AG04449 (cell line): ENCODE measurements at regions not wholly inside any gene's neighbourhood (a gene's known extent, or its start where the extent isn't known, plus 50 kb on each side); places are given as distances from the start of the nearest gene placed in this dataset.
A peak's percentile ranks its signal among the peaks of the same experiment; 100 is the strongest.
"Not testable (repeated sequence)": the region's sequence is repeated elsewhere in the genome, so short reads cannot be mapped to it uniquely, and the experiment has no call there.

ENCODE experiments used
- CTCF ChIA-PET: fragments of 350-600 bp; formaldehyde crosslinking; extraction: SDS; loops from one replicate; lab custom pipeline; 2021; ENCODE audit warnings: antibody characterized with exemption; lab: Yijun Ruan, JAX
- POLR2A ChIA-PET: fragments of 400-600, 350-600 bp; formaldehyde crosslinking; extraction: SDS; loops from one replicate; lab custom pipeline; 2020; ENCODE audit warnings: antibody characterized with exemption, inconsistent platforms; lab: Yijun Ruan, JAX
- DNase-seq: peaks from one replicate; pipeline ENCODE4 v3.0.0-alpha.2; 2010; ENCODE audit warnings: low read depth, low spot score
- H3K4me3 ChIP-seq: 2 replicates; pipeline ENCODE4 v1.5.1; 2011; ENCODE audit warnings: low read depth, mild to moderate bottlenecking, control low read depth, low read length
- TF ChIP-seq, protein P1 (sequence below): IDR thresholded peaks from one replicate; pipeline ENCODE4 v1.5.1; 2011; ENCODE audit warnings: mild to moderate bottlenecking, moderate library complexity, low read length, control low read depth, inconsistent platforms; ENCODE audit not compliant: insufficient read depth; ENCODE audit errors: missing control alignments

DNA sequence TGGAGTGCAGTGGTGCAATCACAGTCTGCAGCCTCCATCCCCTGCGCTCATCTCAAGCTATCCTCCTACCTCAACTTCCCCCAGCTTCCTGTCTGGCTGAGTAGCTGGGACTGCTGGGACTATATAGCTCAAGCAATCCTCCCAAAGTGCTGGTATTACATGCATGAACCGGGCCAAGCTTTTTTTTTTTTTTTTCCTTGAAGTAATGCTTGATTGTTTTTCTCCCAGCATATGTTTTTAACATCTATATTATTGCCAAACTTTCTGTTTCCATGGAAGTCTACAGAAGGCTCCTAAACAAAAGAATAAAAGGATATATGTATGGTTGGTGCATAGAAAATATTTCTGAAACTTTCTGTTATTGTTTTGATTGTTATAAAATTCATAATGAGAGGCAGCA, 853.6 kb downstream of the KCNA4 start:
- POLR2A ChIA-PET, result no interaction called here
- TF ChIP-seq, protein P1, sequence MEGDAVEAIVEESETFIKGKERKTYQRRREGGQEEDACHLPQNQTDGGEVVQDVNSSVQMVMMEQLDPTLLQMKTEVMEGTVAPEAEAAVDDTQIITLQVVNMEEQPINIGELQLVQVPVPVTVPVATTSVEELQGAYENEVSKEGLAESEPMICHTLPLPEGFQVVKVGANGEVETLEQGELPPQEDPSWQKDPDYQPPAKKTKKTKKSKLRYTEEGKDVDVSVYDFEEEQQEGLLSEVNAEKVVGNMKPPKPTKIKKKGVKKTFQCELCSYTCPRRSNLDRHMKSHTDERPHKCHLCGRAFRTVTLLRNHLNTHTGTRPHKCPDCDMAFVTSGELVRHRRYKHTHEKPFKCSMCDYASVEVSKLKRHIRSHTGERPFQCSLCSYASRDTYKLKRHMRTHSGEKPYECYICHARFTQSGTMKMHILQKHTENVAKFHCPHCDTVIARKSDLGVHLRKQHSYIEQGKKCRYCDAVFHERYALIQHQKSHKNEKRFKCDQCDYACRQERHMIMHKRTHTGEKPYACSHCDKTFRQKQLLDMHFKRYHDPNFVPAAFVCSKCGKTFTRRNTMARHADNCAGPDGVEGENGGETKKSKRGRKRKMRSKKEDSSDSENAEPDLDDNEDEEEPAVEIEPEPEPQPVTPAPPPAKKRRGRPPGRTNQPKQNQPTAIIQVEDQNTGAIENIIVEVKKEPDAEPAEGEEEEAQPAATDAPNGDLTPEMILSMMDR, result no peak
- H3K4me3 ChIP-seq, result no peak overlapping the region
- no peak for DNase-seq
- CTCF ChIA-PET, result interaction anchor here (1.5 to 8.5 kb wide), 2 partner anchors 167 to 1464 kb away, joined by 5 to 71 read pairs; no protein-coding TSS in a partner anchor

DNA sequence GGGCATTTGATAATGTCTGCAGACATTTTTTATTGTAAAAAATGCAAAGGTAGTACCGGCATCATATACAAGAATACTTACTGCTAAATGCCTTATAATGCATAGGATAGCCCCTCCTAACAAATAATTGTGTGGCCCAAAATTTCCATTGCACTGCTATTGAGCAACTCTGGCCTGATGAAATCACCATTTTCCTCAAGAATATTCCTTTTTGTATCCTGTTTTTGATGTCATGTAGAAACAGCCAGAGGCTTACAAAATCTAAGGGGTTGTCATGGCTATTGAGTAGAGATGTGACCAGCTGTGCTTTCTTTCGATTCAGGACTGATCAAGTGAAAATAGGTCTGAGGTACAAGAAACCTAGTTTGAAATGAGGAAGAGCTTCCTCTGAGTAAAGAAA, 854.3 kb downstream of the KCNA4 start:
- no peak overlapping the region for H3K4me3 ChIP-seq
- no peak for DNase-seq
- ChIA-PET POLR2A (no interaction called here), CTCF (interaction anchor here (0.9 to 8.5 kb wide), 3 partner anchors 167 to 1463 kb away, joined by 3 to 71 read pairs (median 5); no protein-coding TSS in a partner anchor)
- TF ChIP-seq, protein P1, result no peak

DNA sequence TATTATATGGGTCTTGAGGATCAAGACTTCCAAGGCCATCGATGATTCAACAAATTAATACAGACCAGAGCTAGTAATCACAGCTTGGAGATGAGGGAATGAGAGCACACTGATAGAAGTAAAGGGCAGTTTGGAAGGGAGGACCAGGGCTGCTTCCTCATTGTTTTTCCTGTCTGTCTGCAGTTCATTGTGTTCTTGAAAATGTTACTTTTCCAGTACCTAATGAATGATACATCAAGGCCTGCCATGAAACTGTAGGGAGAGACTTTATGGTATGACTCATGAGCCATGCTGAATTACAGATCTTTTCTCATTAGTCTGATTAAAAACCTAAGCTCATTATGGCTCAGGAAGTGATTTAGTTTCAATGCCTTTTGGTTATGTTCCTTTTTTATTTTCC, 855.6 kb downstream of the KCNA4 start:
- POLR2A ChIA-PET, result no interaction called here
- CTCF ChIA-PET, result interaction anchor here (0.6 to 8.5 kb wide), 5 partner anchors 11 to 1444 kb away, joined by 3 to 71 read pairs (median 5); no protein-coding TSS in a partner anchor
- no peak for DNase-seq
- TF ChIP-seq, protein P1, result no peak
- H3K4me3 ChIP-seq, result no peak overlapping the region

DNA sequence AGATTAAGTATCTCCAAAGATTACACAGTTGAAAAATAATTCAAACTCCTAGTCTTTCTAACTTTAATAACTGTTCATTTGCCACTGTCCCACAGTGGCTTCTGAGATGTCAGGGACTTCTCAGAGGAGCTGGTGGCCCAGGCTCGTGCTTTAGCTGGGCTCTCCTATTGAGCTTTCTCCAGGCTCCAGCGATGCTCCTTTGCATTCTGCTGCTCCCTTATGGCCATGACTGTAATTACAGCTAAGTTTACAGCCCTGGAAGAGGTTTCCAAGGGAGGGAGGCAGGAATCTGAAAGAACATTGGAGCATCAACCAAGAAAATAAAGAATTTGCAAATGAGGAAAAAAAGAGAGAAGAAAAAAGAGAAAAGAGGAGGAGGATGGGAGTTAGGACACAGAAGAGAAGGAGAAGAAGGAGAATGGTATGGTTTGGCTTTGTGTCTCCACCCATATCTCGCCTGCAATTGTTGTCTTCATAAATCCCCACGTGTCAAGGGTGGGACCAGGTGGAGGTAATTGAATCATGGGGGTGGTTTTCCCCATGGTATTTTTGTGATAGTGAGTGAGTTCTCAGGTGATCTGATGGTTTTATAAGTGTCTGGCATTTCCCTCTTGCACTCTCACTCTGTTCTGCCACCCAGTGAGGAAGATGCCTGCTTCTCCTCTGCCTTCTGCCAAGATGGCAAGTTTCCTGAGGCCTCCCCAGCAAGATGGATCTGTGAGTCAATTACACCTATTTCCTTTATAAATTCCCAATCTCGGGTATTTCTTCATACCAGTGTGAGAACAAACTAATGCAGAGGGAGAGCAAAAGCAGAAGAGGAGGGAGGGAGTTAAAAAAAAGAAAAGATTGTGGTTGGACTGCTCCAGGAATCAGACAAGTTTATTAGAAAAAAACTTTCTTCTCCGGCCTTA, 857.0 kb downstream of the KCNA4 start:
- POLR2A ChIA-PET, result interaction anchor here (0.6 to 1.1 kb wide), 3 partner anchors 160 to 460 kb away, joined by 3 to 4 read pairs (median 3); no protein-coding TSS in a partner anchor
- TF ChIP-seq, protein P1, result peak; percentile 68
- CTCF ChIA-PET, result interaction anchor here (0.6 to 8.5 kb wide), 37 partner anchors 9 to 1461 kb away, joined by 3 to 71 read pairs (median 3); partner anchors contain the start of gene BDNF
- DNase-seq, result peak; percentile 36
- H3K4me3 ChIP-seq, result no peak overlapping the region

DNA sequence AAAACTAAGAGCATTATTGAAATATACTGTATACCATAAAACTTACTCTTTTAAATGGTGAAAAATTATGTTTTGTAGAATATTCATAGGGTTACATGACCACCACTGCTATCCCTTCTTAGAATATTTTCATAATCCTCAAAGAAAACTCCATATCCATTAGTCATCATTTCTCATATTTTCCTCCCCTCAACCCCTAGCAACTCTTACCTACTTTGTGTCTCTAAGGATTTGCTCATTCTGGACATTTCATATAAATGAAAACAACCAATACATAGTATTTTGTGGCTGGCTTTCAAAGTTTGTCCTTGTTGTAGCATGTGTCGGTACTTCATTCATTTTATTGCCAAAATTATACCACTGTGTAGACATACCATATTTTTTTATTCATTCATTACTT, 863.8 kb downstream of the KCNA4 start:
- no peak for DNase-seq
- TF ChIP-seq, protein P1, result no peak
- H3K4me3 ChIP-seq, result no peak overlapping the region
- ChIA-PET CTCF (no interaction called here), POLR2A (no interaction called here)

DNA sequence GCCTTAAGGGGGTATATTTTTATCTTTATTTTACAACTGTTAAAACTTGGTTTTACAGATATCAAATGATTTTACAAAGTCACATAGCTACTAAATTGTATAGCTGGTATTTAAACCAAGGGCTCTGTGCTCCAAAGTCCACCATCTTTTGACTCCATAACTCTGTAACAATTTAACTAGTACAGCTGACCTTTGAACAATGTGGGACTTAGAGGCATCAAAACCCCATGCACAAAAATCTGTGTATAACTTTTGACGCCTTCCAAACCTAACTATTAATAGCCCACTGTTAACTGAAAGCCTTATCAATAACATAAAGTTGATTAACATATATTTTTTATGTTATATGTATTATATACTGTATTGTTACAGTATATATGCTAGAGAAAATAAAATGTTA, 874.3 kb downstream of the KCNA4 start:
- POLR2A ChIA-PET, DNase-seq, CTCF ChIA-PET: not testable (repeated sequence)

More for the DNA sequence above, 874.3 kb downstream of the KCNA4 start:
- not testable (repeated sequence) for H3K4me3 ChIP-seq
